GM12892 (cell line): ENCODE measurements at regions not wholly inside any gene's neighbourhood (a gene's known extent, or its start where the extent isn't known, plus 50 kb on each side); places are given as distances from the start of the nearest gene placed in this dataset.

Source experiments
- POLR2A ChIP-seq: IDR thresholded peaks from 2 replicates; pipeline ENCODE4 v1.6.1; 2011; ENCODE audit warnings: low read depth, low read length, control low read depth
- POLR2AphosphoS5 ChIP-seq: IDR thresholded peaks from 2 replicates; pipeline ENCODE4 v1.6.1; 2011; ENCODE audit warnings: low read depth, low read length, control low read depth
- TAF1 ChIP-seq: IDR thresholded peaks from 2 replicates; pipeline ENCODE4 v1.6.1; 2011; ENCODE audit warnings: low read depth, mild to moderate bottlenecking, control low read depth, low read length, borderline replicate concordance

DNA sequence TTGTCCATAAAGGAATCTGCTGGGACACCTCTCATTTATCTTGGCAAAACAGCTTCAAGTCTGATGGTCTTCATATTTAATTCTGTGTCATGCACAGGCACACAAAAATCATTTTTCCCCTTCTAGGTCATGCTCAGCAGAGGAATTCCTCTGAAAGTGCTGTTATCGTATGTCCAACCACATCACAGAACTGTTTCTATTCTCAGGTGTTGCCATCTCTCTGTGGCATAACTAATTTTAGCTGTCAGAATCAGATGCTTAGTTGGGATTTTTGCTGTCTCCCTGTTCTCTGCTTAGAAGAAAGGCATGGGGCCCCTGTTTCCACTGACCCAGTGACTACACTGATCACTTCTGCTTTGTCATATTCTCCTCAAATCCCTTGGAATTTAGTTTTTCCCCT, 608.0 kb upstream of the EPHA7 start:
- TF ChIP-seq POLR2A (no peak), POLR2AphosphoS5 (no peak), TAF1 (no peak)
